ENCODE measurements at regions not wholly inside any gene's neighbourhood (a gene's known extent, or its start where the extent isn't known, plus 50 kb on each side); places are given as distances from the start of the nearest gene placed in this dataset.

GRCh38 chr4:43286137-43286536 lies 393.6 kb downstream of the GRXCR1 start:
- TF ChIP-seq SP7 (tag by site-specific recombination; IDR thresholded peaks at IDR 0.05) (no peak), REST (tag by site-specific recombination; IDR thresholded peaks at IDR 0.05) (no peak)
